HG02884 (cell line): ENCODE measurements at regions not wholly inside any gene's neighbourhood (a gene's known extent, or its start where the extent isn't known, plus 50 kb on each side); places are given as distances from the start of the nearest gene placed in this dataset.

Experiments
- ATAC-seq: cut with Tn5 transposase; IDR thresholded peaks from one replicate; pipeline ENCODE4 v1.9.1; 2021; ENCODE audit warnings: mild to moderate bottlenecking, moderate library complexity; ENCODE audit not compliant: unreplicated experiment

DNA sequence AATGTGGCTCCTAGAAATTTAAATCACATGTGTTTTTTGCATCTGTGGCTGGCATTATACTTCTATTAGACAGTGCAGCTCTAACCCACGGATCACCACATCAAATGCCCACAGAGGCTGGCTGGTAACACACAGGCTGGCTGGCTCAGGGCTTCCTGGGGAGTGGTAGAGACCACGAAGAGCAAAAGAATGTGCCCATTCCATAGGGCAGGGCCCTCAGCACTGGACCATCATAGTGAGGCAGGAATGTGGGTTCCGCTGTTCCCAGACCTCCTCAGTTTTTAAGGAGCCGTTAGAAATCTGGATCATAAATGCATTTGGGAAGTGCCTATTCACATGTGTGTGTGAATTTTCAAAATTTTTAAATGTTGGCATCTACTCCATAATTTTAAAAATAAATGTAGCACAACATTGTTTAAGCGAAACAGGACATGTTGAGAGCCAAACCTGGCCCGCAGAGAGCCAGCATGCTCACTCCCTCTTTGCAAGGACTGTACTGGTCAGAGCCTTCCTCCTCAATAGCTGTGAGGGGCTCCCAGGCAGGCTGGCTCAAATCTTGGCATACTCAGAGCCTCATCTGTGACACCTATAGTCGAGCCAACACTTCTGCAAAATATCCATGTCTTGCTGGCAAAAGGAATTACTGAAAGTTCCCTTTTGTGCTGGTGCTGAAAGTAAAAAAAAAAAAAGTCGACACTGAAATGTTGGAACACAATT lies 190.5 kb downstream of the FNDC1 start:
- ATAC-seq: no peak

DNA sequence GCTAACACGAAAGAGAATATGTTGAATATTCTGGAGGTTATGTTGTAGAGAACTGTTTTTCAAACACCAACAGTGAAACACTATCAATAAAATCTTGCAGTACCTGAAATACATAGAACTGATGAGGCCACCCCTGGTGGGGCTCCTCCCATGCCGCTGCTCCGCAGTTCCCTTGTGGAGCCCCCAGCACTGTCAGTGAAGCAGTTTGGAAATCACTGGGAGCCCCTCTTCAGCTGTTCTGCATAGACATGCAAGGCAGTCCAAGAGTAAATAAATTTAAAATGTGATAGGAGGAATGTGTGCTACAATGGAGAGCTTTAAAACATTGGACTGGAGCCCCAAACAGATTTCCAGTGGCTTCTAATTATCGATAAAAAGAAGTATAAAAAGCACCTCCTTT lies 189.4 kb downstream of the FNDC1 start:
- no peak for ATAC-seq

DNA sequence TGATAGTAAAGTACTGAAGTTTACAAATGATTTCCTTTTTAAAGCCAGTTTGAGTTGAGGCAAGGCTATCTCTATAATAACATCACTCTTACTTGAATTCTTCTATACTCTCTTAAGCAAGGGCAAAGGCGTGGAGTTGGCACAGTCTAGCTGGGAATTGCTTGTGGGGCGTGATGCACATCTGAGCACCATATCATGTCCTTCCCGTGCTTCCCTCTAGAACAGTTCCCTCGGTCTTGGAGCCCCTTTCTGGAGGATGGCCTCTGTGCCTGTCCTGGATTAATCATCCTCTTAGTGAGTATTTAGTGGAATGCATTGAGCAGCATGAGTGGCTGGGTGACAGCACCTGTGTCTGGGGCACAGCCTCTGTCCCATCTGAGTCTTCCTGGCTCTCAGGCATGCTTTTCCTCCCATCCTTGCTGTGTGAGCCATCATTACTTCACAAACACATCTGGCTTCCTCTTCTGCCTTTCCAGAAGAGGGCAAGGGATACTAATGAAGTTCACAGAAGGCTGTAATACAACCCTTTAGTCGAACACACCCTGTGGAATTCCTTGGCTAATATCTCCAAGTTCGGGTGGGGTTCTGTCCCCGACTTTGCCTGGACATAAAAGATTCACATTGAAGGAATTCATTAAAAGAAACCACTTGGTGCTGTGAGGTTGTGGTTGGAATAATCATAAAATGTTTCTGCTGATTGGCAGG lies 188.2 kb downstream of the FNDC1 start:
- ATAC-seq: no peak

DNA sequence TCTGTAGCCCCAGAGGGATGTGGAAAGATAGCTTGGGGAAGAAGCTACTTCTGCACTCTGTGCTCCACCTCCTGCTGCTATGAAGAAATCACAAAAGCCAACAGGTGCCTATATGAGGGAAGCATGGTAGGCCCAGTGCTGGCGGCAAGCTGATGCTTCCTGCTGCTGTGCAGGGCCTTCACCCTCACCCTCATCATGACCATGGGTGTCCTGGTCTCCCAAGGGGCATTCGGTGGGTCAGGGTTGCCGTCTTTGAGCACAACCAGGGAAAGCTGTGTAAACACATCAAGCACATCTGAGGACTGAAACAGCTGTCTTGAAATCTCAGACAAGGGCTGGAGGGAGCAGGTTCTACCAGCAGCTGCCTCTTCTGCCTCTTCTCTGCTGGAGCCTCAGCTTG lies 184.0 kb downstream of the FNDC1 start:
- no peak for ATAC-seq

DNA sequence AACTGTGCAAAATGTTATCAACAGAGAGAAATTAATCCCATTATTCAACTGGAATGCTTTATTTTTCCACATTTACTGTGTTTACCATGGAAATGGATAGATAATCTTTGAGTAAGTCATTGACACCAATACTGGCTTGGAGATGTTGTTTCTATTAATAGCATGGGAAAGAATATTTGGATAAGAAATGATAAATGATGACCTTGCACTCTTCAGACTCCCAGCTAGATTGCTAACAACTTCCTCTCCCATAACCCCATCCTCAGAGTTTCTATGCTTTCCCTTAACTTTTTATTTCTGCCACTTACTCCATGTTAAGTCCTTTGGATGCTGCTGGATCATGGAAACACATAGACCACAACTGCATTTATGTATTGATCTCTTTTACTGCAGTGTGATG lies 182.5 kb downstream of the FNDC1 start:
- ATAC-seq: no peak

DNA sequence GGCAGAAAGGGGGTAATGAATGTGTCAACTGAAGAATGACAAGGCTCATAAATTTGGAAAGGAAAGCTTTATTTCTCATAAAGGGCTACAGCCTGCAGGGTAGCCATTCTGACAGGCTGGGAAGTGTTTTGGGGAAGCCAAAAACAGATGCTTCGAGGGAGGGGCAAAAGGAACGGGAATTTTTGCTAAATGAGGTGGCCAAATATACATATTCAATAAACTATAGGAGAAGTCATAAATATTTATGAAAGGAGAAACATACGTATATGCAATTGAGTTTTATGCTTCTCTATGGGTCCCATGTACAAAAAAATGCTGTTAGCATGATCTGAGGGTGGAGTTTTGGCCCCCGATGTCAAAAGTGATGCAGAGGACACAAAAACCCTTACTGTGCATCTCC lies 180.7 kb downstream of the FNDC1 start:
- ATAC-seq: no peak

DNA sequence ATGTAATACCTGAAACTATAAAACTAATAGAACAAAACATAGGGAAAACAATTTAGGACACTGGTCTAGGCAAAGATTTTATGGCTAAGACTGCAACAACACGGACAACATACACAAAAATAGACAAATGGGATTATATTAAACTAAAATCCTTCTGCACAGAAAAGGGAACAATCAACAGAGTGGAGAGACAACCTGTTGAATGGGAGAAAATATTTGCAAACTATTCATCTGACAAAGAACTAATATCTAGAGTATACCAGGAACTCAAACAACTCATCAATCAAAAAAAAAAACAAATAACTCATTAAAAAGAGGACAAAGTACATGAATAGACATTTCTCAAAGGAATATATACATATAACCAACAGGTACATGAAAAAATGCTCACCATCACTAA lies 174.5 kb downstream of the FNDC1 start:
- ATAC-seq: no peak

DNA sequence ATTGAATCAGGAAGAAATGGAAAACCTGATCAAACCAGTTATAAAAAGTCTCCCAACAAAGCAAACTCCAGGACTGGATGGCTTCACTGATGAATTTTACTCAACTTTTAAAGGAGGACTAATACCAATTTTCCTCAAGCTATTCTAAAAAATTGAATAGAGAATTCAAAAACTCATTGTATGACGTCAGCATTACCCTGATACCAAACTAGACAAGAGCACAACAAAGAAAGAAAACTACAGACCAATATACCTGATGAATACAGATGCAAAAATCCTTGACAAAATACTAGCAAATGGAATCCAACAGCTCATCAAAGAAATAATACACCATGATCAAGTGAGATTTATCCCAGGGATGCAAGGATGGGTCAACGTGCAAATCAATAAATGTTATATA lies 172.9 kb downstream of the FNDC1 start:
- ATAC-seq: no peak

DNA sequence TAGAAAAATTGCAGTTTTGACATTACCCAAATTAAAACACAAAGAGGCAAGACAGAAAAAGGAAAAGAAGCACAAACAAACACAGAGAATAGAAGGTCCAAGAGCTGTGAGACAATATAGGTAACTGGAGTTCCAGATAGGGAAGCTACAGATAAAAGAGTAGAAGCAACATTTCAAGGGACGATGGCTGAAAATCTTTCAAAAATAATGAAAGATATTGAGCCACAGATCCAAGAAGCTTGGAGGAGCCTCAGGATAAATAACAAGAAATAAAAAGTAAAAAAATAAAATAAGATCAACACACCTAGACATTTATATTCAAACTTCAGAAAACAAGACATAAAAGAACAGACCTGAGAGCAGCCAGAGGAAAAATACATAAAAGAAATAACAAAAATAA lies 164.9 kb downstream of the FNDC1 start:
- ATAC-seq: no peak

DNA sequence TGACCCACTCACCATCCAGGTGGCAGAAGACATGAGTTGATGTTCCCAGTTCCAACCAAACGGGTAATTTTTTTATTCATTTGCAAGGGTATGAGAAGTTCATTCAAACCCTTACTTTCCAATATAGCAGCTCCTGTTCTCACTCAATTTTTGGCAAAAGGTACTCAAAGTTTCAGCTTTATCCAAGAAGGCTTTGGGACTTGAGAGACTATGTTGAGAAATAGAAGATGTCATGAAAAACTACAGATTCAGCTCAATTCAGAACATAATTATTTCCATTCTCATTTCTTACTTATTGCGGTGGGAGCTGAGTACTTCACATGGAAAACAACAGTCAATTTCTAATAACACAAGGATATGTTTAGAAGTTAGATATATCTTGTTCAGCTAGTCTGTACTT lies 162.3 kb downstream of the FNDC1 start:
- no peak for ATAC-seq

DNA sequence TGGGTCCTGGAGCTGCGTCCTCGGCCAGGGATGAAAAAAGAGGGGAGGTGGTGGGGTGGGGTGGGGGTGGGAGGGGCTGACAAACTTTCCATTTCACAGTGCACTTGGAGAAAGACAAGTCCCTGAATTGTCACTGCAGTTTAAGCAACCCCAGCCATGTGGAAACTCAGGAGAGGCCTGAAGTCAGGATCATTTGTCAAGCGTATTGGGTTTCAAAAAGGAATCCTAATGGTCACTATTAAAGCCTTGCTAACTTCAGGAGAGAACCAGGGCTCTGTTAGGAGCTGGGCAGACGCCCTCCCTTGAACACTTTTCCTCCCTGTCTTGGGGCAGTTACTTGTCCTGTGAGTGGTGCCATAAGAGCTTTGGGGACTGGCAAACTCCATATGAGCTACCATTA lies 159.9 kb downstream of the FNDC1 start:
- ATAC-seq: no peak

DNA sequence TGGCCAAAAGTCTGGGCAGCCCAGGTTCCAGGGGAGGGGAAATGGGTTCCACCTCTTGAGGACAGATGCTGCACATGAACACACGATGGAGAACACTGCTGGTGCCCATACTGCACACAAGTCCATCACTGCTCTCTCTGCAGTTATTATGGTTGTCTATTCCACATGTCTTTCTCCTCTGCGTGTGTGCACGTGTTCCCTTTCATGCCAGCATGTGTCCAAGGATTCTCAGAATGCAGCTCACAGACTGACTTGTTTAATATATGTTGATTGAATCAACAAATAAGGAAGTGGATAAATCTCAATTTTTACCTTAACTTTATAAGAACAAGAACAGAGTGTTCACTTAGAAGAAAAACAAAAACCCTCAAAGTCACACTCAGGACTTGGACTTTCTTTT lies 158.9 kb downstream of the FNDC1 start:
- ATAC-seq: no peak

DNA sequence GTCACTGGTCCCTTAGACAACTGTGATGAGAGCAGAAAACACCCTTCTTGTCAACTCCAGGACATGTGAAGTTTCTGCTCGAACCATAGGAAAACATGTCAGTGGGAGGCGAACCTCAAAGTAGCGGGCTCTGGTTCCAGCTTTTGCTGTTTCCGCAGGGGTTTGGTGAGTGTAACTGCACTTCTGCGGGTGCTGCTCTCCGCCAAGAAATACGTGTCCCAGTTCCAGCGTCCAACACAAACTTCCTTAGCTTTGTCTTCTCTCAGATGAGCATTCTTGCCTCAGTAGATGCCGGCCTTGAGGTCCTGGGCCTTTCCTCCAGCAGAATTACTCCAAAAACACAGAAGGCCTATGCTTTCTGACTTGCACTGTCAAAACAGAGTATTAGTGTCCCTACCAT lies 156.3 kb downstream of the FNDC1 start:
- no peak for ATAC-seq

DNA sequence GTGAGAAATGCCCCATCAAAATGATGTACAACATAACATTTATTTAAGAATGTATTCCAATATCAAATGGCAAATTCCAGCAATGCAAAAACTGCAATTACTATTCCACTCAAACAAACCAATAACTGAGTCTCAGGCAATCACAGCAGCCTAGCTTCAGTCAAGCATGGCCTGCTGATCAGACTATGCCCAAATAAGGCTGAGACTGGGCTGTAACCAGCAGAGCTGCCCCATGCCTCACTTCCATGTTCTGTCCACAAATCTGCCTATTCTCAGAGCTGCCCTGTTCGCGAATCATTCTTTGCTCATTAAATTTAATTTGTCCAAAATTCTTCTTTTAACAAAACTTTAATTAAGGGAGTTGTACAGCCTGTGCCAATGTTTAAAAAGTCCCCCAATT lies 155.4 kb downstream of the FNDC1 start:
- ATAC-seq: no peak
